Memory B cell (primary cell): ENCODE measurements at regions not wholly inside any gene's neighbourhood (a gene's known extent, or its start where the extent isn't known, plus 50 kb on each side); places are given as distances from the start of the nearest gene placed in this dataset.

Experiments
- ATAC-seq: fragments of 150-1000 bp; cut with Tn5 transposase; 2 replicates; pipeline ENCODE4 v1.10.0; 2021; ENCODE audit warnings: low read depth, mild to moderate bottlenecking, moderate library complexity
- DNase-seq, 2 donors: peaks; one replicate each; pipeline ENCODE4 v3.0.0; 2022; ENCODE audit warnings: low spot score in 2 of 2
- H3K27ac Mint-ChIP-seq: one replicate; pipeline ENCODE4 v1.8.0; 2022; ENCODE audit warnings: mild to moderate bottlenecking, moderate library complexity, mixed read lengths
- H3K27me3 Mint-ChIP-seq: one replicate; pipeline ENCODE4 v1.8.0; 2022; ENCODE audit warnings: mixed read lengths
- H3K36me3 Mint-ChIP-seq: one replicate; pipeline ENCODE4 v1.8.0; 2022; ENCODE audit warnings: mild to moderate bottlenecking, mixed read lengths
- H3K4me1 Mint-ChIP-seq: one replicate; pipeline ENCODE4 v1.8.0; 2022; ENCODE audit warnings: mixed read lengths
- H3K4me3 Mint-ChIP-seq: one replicate; pipeline ENCODE4 v1.8.0; 2022; ENCODE audit warnings: mild to moderate bottlenecking, moderate library complexity, mixed read lengths
- H3K9me3 Mint-ChIP-seq: one replicate; pipeline ENCODE4 v1.8.0; 2022; ENCODE audit warnings: mixed read lengths

DNA sequence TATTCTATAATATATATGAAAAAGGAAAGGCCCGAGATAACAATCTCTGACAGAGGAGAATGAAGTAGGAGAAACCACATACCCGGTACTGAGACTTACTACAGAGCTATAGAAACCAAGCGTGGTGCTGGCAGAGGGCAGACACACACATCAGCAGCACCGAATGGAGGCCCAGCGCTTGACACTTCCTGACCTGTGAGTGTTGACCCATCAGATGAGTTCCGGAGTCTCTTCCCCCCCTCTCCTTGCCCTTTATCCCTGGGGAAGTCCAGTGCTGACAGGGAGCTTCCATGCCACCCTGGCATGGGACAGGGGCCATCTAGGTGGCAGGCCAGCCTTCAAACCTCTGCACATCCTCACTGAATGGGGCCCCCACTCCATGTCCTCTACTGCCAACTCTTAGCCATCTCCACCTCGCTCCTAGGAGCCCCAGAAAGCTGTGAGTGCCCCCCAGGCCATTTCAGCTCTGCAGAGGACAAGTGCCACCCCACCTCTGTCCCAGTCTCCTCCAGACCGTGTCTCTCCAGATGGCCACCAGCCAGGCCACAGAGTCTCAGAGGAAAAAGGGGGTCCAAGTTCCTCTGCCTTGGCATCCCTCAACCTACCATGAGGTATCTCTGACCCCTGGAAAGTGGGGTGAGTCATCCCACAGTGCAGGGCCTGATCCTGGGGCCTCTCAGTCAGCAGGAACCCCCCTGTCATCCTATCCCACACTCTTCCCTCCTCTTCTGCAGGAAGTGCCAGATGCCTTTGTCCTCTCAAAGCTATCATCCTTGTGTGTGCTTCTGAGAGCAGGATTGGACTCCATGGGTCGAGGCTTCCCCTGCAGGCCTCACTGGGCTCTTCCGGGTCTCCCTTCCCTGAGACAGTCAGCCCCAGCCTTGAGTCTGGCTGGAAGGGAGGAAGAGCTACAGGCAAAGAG, 116.5 kb upstream of the ALDH1A3 start:
- no peaks in the 10 kb centered on the region for H3K36me3 Mint-ChIP-seq
- ATAC-seq (no peak), DNase-seq (no peak)
- H3K27me3 Mint-ChIP-seq: peaks cover 20% of the 10 kb centered on the region
- no peak overlapping the region for H3K27ac Mint-ChIP-seq
- no peaks in the 10 kb centered on the region for H3K9me3 Mint-ChIP-seq
- H3K4me3 Mint-ChIP-seq: no peak overlapping the region
- H3K4me1 Mint-ChIP-seq: no peaks in the 10 kb centered on the region

DNA sequence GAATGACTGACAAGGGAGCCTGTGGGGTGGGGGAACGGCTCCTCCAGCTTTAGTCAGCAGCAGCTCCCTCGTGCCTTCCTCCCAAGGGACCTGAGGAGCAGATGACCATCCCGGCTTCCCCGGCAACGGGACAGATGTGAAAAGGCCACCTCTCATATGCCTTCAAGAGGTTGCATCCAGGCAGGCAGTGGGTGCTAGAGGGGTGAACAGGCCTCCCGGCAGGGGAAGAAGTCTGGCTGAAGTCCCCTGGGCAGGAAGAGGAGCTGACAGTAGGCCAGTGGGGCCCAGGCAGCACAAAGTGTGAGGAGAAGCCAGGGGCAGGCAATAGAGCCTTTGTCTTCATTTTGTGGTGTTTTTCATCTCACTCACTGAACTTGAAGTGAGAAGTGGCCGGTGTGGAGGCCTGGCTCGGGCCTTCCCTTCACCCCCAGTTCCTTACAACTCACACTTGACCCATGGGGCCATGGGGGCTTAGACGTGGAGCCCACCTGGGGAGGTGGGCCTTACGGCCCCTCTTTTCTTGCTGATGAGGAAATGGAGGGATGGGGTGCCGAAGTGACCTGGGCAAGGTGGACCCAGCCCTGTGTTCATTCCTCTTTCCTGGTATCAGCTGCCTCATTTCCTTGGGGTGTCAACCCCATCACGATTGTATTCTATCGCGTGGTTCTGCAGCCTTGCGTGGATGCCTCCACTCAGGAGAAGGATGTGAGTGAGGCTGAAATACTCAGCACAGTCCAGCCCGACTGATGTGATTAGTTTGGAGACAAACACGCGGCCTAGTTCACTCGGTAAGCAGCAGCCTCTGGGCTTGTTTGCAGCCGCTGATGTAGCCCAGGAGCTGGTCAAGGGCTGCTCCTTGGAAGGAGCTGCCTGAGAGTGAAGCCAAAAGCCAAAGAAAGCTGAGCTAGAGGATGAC, 115.5 kb upstream of the ALDH1A3 start:
- ATAC-seq (no peak), DNase-seq (no peak)
- Mint-ChIP-seq H3K27me3 (peaks cover 17% of the 10 kb centered on the region), H3K27ac (no peak overlapping the region), H3K9me3 (no peaks in the 10 kb centered on the region), H3K4me3 (no peak overlapping the region), H3K4me1 (no peaks in the 10 kb centered on the region), H3K36me3 (no peaks in the 10 kb centered on the region)

DNA sequence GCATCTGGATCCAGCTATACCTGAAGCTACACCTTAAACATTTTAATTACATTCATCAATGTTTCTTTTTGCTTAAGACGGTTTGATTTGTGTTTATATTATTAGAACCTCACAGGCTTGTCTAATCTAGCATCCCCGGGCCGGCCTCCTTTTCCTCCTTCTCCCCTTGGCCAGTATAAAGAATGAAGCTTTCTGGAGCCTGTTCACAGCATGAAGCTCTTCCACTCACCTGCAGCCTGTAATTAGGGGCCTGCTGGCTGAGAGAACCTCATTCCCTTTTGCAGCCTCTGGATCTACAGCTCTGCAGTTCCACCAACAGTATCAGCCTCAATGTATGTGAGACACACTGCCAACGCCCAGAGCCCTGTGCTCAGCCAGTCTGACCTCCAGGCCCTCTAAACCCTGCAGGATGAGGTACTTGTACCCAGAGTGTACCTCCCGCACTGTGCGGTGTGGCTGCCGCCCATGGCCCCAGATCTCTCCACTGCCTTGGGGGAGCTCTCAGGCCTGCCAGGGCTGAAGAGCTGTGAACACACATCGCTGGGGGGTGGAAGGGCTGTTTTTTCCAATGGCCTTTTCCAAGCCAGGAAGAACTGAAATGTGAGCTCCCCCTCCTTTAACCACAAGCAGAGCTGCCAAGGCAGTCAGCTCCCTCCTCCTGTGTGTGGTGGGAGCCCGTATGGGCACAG, 114.7 kb upstream of the ALDH1A3 start:
- no peaks in the 10 kb centered on the region for H3K4me1 Mint-ChIP-seq
- H3K27ac Mint-ChIP-seq: no peak overlapping the region
- H3K4me3 Mint-ChIP-seq: no peak overlapping the region
- ATAC-seq (no peak), DNase-seq (no peak)
- peaks cover 14% of the 10 kb centered on the region for H3K27me3 Mint-ChIP-seq
- H3K9me3 Mint-ChIP-seq: no peaks in the 10 kb centered on the region
- no peaks in the 10 kb centered on the region for H3K36me3 Mint-ChIP-seq

DNA sequence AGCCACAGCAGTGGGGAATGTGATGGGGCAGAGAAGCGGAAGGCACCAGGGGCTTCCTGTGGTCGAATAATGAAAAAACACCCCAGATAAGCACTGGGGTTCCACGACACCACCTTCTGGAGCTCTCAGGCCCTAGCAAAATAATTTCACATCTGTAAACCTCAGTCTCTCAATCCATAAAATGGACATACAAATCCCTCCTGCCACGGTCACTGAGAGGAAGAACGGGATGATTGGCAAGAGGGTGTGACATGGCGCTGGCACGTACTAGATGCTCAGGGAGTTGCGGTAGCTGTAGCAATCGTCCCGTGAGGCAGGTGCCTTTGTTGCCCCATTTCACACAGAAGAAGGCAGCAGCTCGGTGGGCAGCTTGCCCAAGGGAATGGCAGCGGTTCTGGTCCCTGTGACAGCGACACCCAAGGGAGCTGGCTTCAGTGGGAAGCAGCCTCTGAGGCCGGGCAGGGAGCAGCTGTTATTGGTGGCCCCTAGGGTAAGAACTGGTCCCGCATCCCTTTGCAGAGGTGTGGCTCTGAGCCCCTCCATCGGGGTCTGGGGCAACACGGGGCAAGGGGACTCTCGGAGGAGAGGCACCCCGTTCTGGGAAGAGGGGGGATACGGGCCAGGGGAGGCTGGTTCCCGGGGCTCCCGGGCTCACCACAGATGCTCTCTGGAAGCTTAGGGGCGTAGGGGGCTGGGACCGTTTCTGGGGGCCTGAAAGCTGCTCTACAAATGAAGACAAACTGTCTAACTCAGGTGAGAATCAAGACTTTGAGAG, 114.0 kb upstream of the ALDH1A3 start:
- Mint-ChIP-seq H3K27me3 (peaks cover 15% of the 10 kb centered on the region), H3K4me3 (no peak overlapping the region), H3K9me3 (no peaks in the 10 kb centered on the region), H3K27ac (no peak overlapping the region), H3K4me1 (no peaks in the 10 kb centered on the region), H3K36me3 (no peaks in the 10 kb centered on the region)
- ATAC-seq (no peak), DNase-seq (no peak)

DNA sequence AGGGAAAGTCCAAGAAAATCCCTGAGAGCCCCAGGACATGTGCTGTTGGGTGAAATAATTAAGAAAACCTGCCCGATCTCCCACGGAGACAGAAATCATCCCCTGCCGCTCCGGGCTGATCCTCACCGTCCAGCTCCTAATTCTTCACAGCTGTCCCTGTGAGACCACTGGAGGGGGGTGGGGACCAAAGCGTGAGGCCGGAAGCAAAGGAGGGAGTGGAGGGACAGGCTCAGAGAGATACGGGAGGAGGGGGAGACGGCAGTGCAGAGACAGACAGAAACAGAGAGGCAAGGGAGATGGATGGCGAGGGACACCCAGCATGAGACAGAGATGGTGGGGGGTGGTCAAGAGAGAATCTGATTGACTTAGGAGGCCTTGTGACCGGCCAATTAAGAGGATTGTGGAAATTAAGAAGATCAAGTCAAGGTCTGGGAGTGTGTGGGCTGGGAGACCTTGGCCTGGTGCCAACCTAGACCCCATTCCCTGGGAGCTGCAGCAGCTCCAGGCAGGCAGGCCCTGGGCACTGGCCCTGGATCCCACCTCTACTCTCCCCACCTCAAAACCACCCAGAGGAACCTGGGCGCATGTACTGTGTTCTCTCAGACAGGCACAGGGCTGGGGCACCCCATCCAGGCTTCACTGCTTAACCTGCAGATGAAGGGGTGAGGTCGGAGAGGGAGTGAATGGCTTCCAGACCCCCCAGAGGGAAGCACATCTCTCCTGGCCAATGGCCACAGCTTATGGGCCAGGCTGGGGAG, 113.2 kb upstream of the ALDH1A3 start:
- H3K27me3 Mint-ChIP-seq: peaks cover 15% of the 10 kb centered on the region
- H3K4me1 Mint-ChIP-seq: no peaks in the 10 kb centered on the region
- DNase-seq (no peak), ATAC-seq (no peak)
- no peak overlapping the region for H3K27ac Mint-ChIP-seq
- H3K36me3 Mint-ChIP-seq: no peaks in the 10 kb centered on the region
- no peaks in the 10 kb centered on the region for H3K9me3 Mint-ChIP-seq
- H3K4me3 Mint-ChIP-seq: no peak overlapping the region

DNA sequence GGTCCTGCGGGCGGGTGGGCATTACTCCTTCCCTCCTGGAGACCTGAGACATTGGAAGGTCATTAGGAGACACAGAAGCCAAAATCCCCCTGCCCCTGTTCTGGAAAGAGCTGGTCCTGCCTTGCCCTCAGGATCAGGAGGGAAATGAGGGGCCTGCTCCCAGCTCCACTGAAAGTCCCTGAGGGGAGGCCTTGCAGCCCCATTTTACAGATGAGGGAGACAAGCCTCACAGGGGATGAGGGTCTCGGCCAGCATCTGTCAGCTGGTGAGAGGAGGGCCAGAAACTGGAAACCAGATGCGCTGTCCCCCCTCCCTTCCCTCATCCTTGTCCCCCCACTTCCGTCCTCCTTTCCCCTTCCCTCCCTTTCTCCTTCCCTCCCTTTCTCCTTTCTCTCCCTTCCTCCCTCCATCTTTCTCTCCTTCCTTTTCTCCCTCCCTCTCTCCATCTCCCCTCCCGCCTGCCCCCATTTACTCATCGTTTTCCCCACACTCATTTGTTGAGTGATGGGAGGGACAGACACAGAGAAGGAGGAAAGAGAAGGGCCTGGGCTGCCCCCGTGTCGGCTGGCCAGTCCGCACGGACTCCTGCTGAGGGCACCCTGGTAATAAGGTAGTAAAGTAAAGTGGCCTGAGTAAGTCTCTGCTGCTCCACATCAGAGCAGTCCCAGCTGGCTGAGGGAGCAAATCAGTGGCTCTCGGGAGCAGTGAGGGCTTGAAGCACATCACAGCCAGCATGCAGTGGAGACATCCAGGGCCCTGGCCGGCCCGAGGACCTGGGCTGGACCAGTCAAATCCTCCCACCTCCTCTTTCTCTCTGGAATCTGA, 112.4 kb upstream of the ALDH1A3 start:
- Mint-ChIP-seq H3K27ac (no peak overlapping the region), H3K36me3 (no peaks in the 10 kb centered on the region), H3K4me3 (no peak overlapping the region), H3K4me1 (no peaks in the 10 kb centered on the region), H3K9me3 (no peaks in the 10 kb centered on the region), H3K27me3 (peaks cover 13% of the 10 kb centered on the region)
- ATAC-seq (no peak), DNase-seq (no peak)

DNA sequence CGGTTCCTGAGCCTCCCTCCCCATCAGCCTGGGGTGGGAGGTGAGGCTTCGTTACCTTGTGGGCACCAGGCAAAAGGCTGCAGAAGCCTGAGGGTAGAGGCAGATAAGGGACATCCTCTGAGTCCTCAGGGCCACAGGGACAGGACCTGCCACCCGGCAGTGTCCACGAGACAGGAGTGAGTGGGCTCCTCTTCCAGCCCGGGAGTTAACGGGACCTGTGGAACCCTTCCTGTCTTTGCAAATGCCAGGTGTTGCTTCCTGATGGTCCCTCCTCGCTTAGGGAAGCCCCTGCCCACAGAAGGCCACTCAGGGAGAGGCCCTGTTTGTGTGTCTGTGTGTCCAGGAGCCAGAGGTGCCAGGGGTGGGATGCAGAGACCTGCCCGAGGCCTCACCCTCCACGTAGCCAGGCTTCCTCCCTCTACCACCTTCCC, 111.1 kb upstream of the ALDH1A3 start:
- ATAC-seq (no peak), DNase-seq (no peak)
- no peaks in the 10 kb centered on the region for H3K36me3 Mint-ChIP-seq
- no peak overlapping the region for H3K4me3 Mint-ChIP-seq
- H3K4me1 Mint-ChIP-seq: no peaks in the 10 kb centered on the region
- no peak overlapping the region for H3K27ac Mint-ChIP-seq
- peaks cover 13% of the 10 kb centered on the region for H3K27me3 Mint-ChIP-seq
- H3K9me3 Mint-ChIP-seq: no peaks in the 10 kb centered on the region

DNA sequence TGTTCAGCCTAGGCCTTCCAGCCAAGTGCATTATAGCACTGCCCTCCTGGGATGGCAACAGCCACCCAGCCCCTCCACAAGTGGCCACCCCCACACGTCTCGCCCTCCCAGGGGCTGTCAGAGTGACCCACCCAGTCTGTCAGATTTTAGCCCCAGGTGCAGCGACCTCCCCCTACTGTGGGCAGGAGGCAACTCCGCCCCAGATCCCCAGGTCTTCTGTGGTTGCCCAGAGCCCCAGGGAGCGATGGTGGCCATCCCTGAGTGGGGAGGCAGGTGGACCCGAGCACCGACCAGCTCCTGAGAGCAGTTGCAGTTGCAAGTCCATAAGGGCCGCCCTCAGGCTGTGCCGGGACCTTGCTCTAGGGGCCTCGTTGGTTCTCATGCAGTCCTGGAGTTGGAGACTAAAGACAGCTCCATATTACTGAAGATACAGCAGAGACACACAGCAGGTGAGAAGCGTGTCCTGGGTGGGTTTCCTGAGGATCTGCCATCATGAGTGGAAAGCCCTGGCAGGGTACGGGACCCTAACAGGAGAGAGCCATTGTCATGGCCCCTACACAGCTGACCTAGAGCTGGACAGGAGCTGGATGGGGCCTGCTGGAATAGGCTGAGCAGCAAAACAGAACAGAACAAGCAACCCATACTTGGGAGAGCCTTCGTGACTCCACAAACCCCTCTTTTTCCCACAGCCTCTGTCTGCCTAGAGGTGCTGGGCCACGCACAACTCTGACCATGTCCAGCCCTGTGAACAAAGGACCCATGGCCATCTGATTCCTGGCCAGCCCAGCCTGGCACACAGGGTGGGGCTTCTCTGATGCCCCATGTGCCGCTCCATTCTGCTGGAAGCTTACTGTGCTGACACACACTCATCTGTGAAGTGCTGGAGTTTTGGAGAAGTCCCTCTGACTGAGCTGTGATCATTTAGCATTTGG, 110.3 kb upstream of the ALDH1A3 start:
- no peak for DNase-seq
- peaks cover 13% of the 10 kb centered on the region for H3K27me3 Mint-ChIP-seq
- H3K27ac Mint-ChIP-seq: no peak overlapping the region

DNA sequence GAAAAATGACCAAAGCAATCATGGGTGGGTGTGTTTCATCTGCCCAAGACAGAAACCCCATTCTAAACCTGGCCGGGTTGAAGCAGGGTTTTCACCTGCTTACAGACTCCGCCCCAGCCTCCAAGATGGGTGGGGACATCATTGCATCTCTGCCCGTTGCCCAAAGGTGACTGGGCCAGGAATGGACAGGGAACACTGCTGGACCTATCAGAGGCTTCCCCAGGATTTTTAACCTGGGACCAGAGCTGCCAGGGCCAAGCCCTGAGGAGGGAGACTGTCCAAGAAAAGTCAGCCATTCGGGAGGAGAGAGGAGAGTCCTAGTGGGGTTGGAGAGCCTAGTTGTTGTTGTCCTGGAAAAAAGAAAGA, 109.7 kb upstream of the ALDH1A3 start:
- Mint-ChIP-seq H3K4me1 (no peaks in the 10 kb centered on the region), H3K27ac (no peak overlapping the region), H3K27me3 (peaks cover 13% of the 10 kb centered on the region), H3K36me3 (no peaks in the 10 kb centered on the region), H3K9me3 (no peaks in the 10 kb centered on the region), H3K4me3 (no peak overlapping the region)
- ATAC-seq: no peak
- no peak for DNase-seq

More for the DNA sequence above, 110.3 kb upstream of the ALDH1A3 start:
- no peaks in the 10 kb centered on the region for H3K9me3 Mint-ChIP-seq
- H3K4me3 Mint-ChIP-seq: no peak overlapping the region
- H3K4me1 Mint-ChIP-seq: no peaks in the 10 kb centered on the region
- no peaks in the 10 kb centered on the region for H3K36me3 Mint-ChIP-seq
- ATAC-seq: no peak

DNA sequence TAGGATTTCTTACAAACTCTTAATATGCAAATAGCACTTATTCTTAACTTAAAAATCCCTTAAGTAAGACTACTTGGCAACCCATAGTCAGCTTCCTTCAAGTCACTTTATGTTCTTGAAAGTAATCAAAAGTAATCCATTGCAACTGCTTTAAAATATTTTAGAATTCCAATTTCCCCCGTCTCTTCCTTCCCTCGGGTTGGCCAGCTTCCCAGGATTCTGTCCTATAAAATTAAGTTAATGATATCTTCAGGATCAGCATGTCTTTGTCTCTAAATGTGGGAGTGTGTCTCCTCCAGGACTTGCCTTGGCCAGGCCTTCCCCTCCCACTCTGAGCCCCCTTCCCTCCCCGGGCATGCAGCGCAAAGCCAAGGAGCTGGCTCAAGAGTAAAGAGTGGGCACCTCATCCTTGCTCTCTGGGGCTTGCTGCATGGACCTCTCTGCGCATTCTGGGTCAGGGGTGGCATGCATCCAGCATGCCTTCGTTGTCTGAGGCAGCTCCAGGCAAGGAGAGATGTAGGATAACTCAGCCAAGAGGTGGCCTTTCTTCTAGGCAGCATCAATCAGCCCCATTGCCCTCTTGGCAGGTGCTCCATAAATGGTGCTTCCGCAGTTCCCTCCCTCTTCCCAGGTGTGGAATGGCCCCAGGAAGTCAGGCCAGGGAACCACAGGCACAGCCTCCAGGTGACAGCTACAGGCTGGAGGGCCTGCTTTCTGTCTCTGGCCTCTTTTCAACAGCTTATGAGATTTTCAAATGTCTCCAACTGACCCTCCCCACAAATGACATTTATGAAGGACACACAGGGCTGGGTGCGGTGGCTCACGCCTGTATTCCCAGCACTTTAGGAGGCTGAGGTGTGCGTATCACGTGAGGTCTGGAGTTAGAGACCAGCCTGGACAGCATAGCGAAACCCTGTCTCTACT, 108.7 kb upstream of the ALDH1A3 start:
- no peak for ATAC-seq
- Mint-ChIP-seq H3K27ac (no peak overlapping the region), H3K36me3 (no peaks in the 10 kb centered on the region), H3K4me1 (no peaks in the 10 kb centered on the region), H3K9me3 (no peaks in the 10 kb centered on the region), H3K4me3 (no peak overlapping the region), H3K27me3 (peaks cover 13% of the 10 kb centered on the region)
- DNase-seq: no peak

DNA sequence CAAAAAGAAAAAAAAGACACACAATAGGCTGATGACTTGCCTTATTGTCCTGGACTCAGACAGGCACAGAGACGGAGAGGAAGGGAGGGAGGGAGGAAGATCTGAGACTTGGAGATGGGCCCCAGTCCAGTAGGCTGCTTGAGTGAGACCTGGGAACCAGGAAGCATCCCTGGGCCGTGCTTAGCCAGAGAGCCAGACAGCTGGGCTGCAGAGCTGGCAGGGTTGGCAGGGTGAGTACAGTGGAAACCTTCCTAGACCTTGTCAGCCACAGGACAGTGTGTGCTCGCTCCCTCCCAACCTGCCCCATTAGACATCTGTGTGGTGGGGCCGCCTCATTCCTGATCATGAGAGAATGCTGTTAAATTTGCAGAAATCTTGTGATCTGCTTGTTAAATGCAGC, 107.9 kb upstream of the ALDH1A3 start:
- ATAC-seq (no peak), DNase-seq (no peak)
- Mint-ChIP-seq H3K4me3 (no peak overlapping the region), H3K9me3 (no peaks in the 10 kb centered on the region), H3K27me3 (peaks cover 10% of the 10 kb centered on the region), H3K27ac (no peak overlapping the region), H3K36me3 (no peaks in the 10 kb centered on the region), H3K4me1 (no peaks in the 10 kb centered on the region)
